H1 (cell line): ENCODE measurements at regions not wholly inside any gene's neighbourhood (a gene's known extent, or its start where the extent isn't known, plus 50 kb on each side); places are given as distances from the start of the nearest gene placed in this dataset.

Experiments
- CBX5 ChIP-seq: fragments of 300-800, 300-1000 bp; sonication (generic); IDR thresholded peaks from 2 replicates; pipeline ENCODE4 v1.7.1; 2016; ENCODE audit warnings: antibody characterized with exemption, low read length, low read depth
- CBX8 ChIP-seq: fragments of 300-800, 300-1000 bp; sonication (generic); IDR thresholded peaks from 2 replicates; pipeline ENCODE4 v1.7.1; 2016; ENCODE audit warnings: low read depth, low read length, borderline replicate concordance
- CHD2 ChIP-seq: IDR thresholded peaks from 2 replicates; pipeline ENCODE4 v1.6.1; 2012; ENCODE audit warnings: low read length, improper control_type of control experiment
- CHD7 ChIP-seq: fragments of 300-600 bp; sonication (generic); IDR thresholded peaks from 2 replicates; pipeline ENCODE4 v1.7.1; 2012; ENCODE audit warnings: low read length, moderate library complexity, mild to moderate bottlenecking, inconsistent platforms; ENCODE audit not compliant: insufficient replicate concordance
- CREB1 ChIP-seq: IDR thresholded peaks from 2 replicates; pipeline ENCODE4 v1.6.1; 2012; ENCODE audit warnings: inconsistent platforms
- GABPA ChIP-seq: IDR thresholded peaks from 2 replicates; pipeline ENCODE4 v1.6.1; 2011; ENCODE audit warnings: mild to moderate bottlenecking, low read length, moderate library complexity, borderline replicate concordance; ENCODE audit not compliant: insufficient read depth
- JUN ChIP-seq: IDR thresholded peaks from 2 replicates; pipeline ENCODE4 v1.6.1; 2011; ENCODE audit warnings: low read depth, mild to moderate bottlenecking, improper control_type of control experiment, low read length
- RNF2 ChIP-seq: fragments of 200-900, 300-1000 bp; sonication (generic); IDR thresholded peaks from 2 replicates; pipeline ENCODE4 v1.7.1; 2016; ENCODE audit warnings: borderline replicate concordance, low read depth, mild to moderate bottlenecking, antibody characterized with exemption, low read length; ENCODE audit not compliant: poor library complexity, severe bottlenecking; ENCODE audit errors: missing control alignments
- SP1 ChIP-seq: IDR thresholded peaks from 2 replicates; pipeline ENCODE4 v1.6.1; 2011; ENCODE audit warnings: low read depth, low read length
- TAF7 ChIP-seq: optimal IDR thresholded peaks from 2 replicates; pipeline ENCODE3; 2011; ENCODE audit warnings: low read depth, mild to moderate bottlenecking, inconsistent platforms, low read length, moderate library complexity, borderline replicate concordance

- TF ChIP-seq CHD7, result no peak
- TF ChIP-seq CHD2, result no peak
- no peak for TF ChIP-seq RNF2
- TF ChIP-seq SP1, result no peak
- TF ChIP-seq CREB1, result no peak
- TF ChIP-seq CBX5, result no peak
- no peak for TF ChIP-seq GABPA
- TF ChIP-seq CBX8, result no peak
- no peak for TF ChIP-seq JUN
- no peak for TF ChIP-seq TAF7
Observed at GRCh38 chr12:43293396-43293795, 258.6 kb downstream of the ADAMTS20 start (continued).
